Right lobe of liver (tissue), 6 donors: ENCODE measurements at regions not wholly inside any gene's neighbourhood (a gene's known extent, or its start where the extent isn't known, plus 50 kb on each side); places are given as distances from the start of the nearest gene placed in this dataset.

ENCODE experiments used
- ATAC-seq, 4 donors: fragments of 200-7000 bp; cut with Tn5 transposase; one replicate each; pipeline ENCODE4 v1.9.1; 2020; ENCODE audit warnings: mild to moderate bottlenecking in 4 of 4, moderate library complexity in 4 of 4
- DNase-seq, 3 donors: peaks; one replicate each; pipeline ENCODE4 v3.0.0-alpha.2; 2020
- H3K27ac ChIP-seq, 3 donors: fragments of 200-600 bp; one replicate each; pipeline ENCODE4 v1.8.0; 2022
- H3K27me3 ChIP-seq, 2 donors: fragments of 200-600 bp; one replicate each; pipeline ENCODE4 v1.8.0; 2022
- H3K36me3 ChIP-seq, 4 donors: fragments of 200-600 bp; sonication (generic) in 1 of 4; one replicate each; pipeline versions ENCODE4 v1.5.1 to v1.8.0; 2017 to 2022; ENCODE audit warnings: control low read depth in 1 of 4
- H3K4me1 ChIP-seq, 4 donors: fragments of 200-600 bp; sonication (generic) in 1 of 4; one replicate each; pipeline versions ENCODE4 v1.5.1 to v1.8.0; 2017 to 2022; ENCODE audit warnings: control low read depth in 1 of 4
- H3K4me3 ChIP-seq, 3 donors: fragments of 200-600 bp; one replicate each; pipeline ENCODE4 v1.8.0; 2022
- H3K9me3 ChIP-seq, 4 donors: fragments of 200-600 bp; sonication (generic) in 1 of 4; one replicate each; pipeline versions ENCODE4 v1.5.1 to v1.8.0; 2017 to 2022; ENCODE audit warnings: control low read depth in 1 of 4
- CTCF ChIP-seq, 4 donors: fragments of 200-600 bp in 3 of 4; fragments of 450-650 bp in 1 of 4; IDR thresholded peaks; one replicate each; pipeline versions ENCODE4 v1.5.1 to v1.8.0; 2016 to 2022; ENCODE audit warnings: antibody characterized with exemption in 4 of 4, mild to moderate bottlenecking in 2 of 4
- POLR2A ChIP-seq: fragments of 450-650 bp; IDR thresholded peaks from one replicate; pipeline ENCODE4 v1.6.1; 2017; ENCODE audit warnings: antibody characterized with exemption, mild to moderate bottlenecking
- WGBS: methylation state at CpG from one replicate; pipeline ENCODE4 v1.1.6; 2018; ENCODE audit warnings: low coverage, low lambda C conversion rate; ENCODE audit not compliant: insufficient coverage; ENCODE audit errors: missing lambda C conversion rate; 5-methylcytosine and 5-hydroxymethylcytosine counted together
- intact Hi-C, 2 donors: fragments of 100-400 bp; cut with DNase I; formaldehyde crosslinking; loops; one replicate each; pipeline versions ENCODE4 v1.11.2 to v1.14.1; 2022
- donor health status: DM: no; HTN: yes; CAD: no.
- donor health status: DM: no; HTN: no; CAD: no.
- donor health status: DM: no; HTN: no; CAD: no.
- donor health status: DM: no; HTN: yes; CAD: no.
- donor health status: DM: no; HTN: yes; CAD: no.

DNA sequence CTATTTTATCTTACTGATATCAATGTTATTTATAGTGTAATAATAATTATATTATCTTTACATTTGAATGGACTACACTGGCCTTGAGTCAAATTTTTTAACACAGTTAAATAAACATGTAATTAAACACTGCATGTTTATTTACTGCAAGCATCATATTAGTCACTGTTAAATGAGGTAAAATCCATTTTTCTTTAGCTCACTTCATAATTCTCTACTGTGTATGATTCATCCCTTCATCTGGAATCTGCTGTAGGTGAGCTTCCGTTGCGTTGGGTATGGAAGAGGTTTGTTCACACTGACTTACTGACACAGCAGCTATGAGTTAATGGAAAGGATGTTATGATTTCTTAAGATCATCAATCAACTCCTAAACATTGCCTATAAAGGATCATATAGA lies 572.3 kb downstream of the PCDH11X start:
- TF ChIP-seq CTCF (IDR thresholded peaks at IDR 0.05) (no peak), POLR2A (no peak)
- Histone ChIP-seq H3K4me3 (no peak overlapping the region), H3K27me3 (no peaks in the 10 kb centered on the region), H3K36me3 (no peaks in the 10 kb centered on the region), H3K4me1 (no peaks in the 10 kb centered on the region), H3K27ac (no peak overlapping the region), H3K9me3 (no peaks in the 10 kb centered on the region)
- 73% methylated on average over 2 of the region's 2 CpGs for WGBS
- intact Hi-C loops, result no loop called here
- ATAC-seq (no peak), DNase-seq (no peak)
